ENCODE measurements at regions not wholly inside any gene's neighbourhood (a gene's known extent, or its start where the extent isn't known, plus 50 kb on each side); places are given as distances from the start of the nearest gene placed in this dataset.
"Not testable (repeated sequence)": the region's sequence is repeated elsewhere in the genome, so short reads cannot be mapped to it uniquely, and the experiment has no call there.

GRCh38 chr2:8342407-8342806 is 339.4 kb upstream of the ID2 start:
- no peak for DNase-seq

- DNase-seq = no peak
Measured at GRCh38 chr2:8343031-8343430, 338.8 kb upstream of the ID2 start.

- DNase-seq = no peak
Measured at GRCh38 chr2:8344144-8345097, 337.4 kb upstream of the ID2 start.

- no peak for DNase-seq
Measured at GRCh38 chr2:8345200-8345599, 336.7 kb upstream of the ID2 start.

- DNase-seq = no peak
Measured at GRCh38 chr2:8346208-8346607, 335.6 kb upstream of the ID2 start.

GRCh38 chr2:8346706-8347430 is 335.0 kb upstream of the ID2 start:
- DNase-seq = no peak

GRCh38 chr2:8348911-8349310 is 332.9 kb upstream of the ID2 start:
- DNase-seq = not testable (repeated sequence)

GRCh38 chr2:8352296-8352695 is 329.6 kb upstream of the ID2 start:
- no peak for DNase-seq

GRCh38 chr2:8352989-8353388 is 328.9 kb upstream of the ID2 start:
- no peak for DNase-seq

GRCh38 chr2:8355102-8355859 is 326.6 kb upstream of the ID2 start:
- DNase-seq = no peak

GRCh38 chr2:8357738-8358518 is 323.9 kb upstream of the ID2 start:
- no peak for DNase-seq

- no peak for DNase-seq
Measured at GRCh38 chr2:8361930-8362329, 319.9 kb upstream of the ID2 start.

GRCh38 chr2:8363161-8363560 is 318.7 kb upstream of the ID2 start:
- DNase-seq = no peak

GRCh38 chr2:8364668-8365067 is 317.2 kb upstream of the ID2 start:
- DNase-seq = no peak

GRCh38 chr2:8365331-8365910 is 316.4 kb upstream of the ID2 start:
- DNase-seq = no peak

GRCh38 chr2:8367833-8368232 is 314.0 kb upstream of the ID2 start:
- no peak for DNase-seq

- DNase-seq = no peak
Measured at GRCh38 chr2:8368463-8368862, 313.4 kb upstream of the ID2 start.

GRCh38 chr2:8369522-8369921 is 312.3 kb upstream of the ID2 start:
- no peak for DNase-seq

- DNase-seq = no peak
Measured at GRCh38 chr2:8370258-8370802, 311.5 kb upstream of the ID2 start.

- no peak for DNase-seq
Measured at GRCh38 chr2:8371653-8372052, 310.2 kb upstream of the ID2 start.

- DNase-seq = no peak
Measured at GRCh38 chr2:8374782-8375181, 307.1 kb upstream of the ID2 start.

All from activated CD4-positive, alpha-beta T cell treated with anti-CD3 and anti-CD28 coated beads, Interleukin-2, amount 50 U/mL, for 1 hour (primary cell).